MCF 10A (cell line): ENCODE measurements at regions not wholly inside any gene's neighbourhood (a gene's known extent, or its start where the extent isn't known, plus 50 kb on each side); places are given as distances from the start of the nearest gene placed in this dataset.
A peak's percentile ranks its signal among the peaks of the same experiment; 100 is the strongest.

ENCODE experiments used
- BruUV-seq: library from RNA; stranded (reverse); fragments of 400-500 nt; replicated peaks from 2 replicates; lab custom pipeline; 2021; lab: Mats Ljungman, UMichigan
- CTCF ChIA-PET: fragments of 300-600 bp; sonication (Branson Sonifier 250); formaldehyde crosslinking; extraction: SDS; loops from one replicate; lab custom pipeline; 2021; ENCODE audit warnings: antibody characterized with exemption, inconsistent platforms; lab: Yijun Ruan, JAX
- POLR2A ChIA-PET: fragments of 300-600, 350-650 bp; sonication (Branson Sonifier 250); formaldehyde crosslinking; extraction: SDS; loops from one replicate; lab custom pipeline; 2020; ENCODE audit warnings: antibody characterized with exemption, inconsistent platforms; lab: Yijun Ruan, JAX
- DNase-seq: peaks from one replicate; pipeline ENCODE4 v3.0.0-alpha.2; 2018; ENCODE audit not compliant: unreplicated experiment
- H3K27ac Mint-ChIP-seq: one replicate; pipeline ENCODE4 v1.8.0; 2022; ENCODE audit warnings: mild to moderate bottlenecking, low read depth, mixed read lengths; ENCODE audit not compliant: unreplicated experiment
- H3K27me3 Mint-ChIP-seq: one replicate; pipeline ENCODE4 v1.8.0; 2022; ENCODE audit warnings: mixed read lengths; ENCODE audit not compliant: insufficient read depth, unreplicated experiment
- H3K36me3 Mint-ChIP-seq: one replicate; pipeline ENCODE4 v1.8.0; 2022; ENCODE audit warnings: mild to moderate bottlenecking, moderate library complexity, mixed read lengths; ENCODE audit not compliant: insufficient read depth, unreplicated experiment
- H3K4me1 Mint-ChIP-seq: one replicate; pipeline ENCODE4 v1.8.0; 2022; ENCODE audit warnings: mixed read lengths; ENCODE audit not compliant: insufficient read depth, unreplicated experiment
- H3K4me3 Mint-ChIP-seq: one replicate; pipeline ENCODE4 v1.8.0; 2022; ENCODE audit warnings: mild to moderate bottlenecking, moderate library complexity, mixed read lengths; ENCODE audit not compliant: unreplicated experiment
- H3K9me3 Mint-ChIP-seq: one replicate; pipeline ENCODE4 v1.8.0; 2022; ENCODE audit warnings: mixed read lengths; ENCODE audit not compliant: unreplicated experiment
- CTCF ChIP-seq: fragments of 200-600 bp; IDR thresholded peaks from one replicate; pipeline ENCODE4 v1.8.0; 2022; ENCODE audit warnings: antibody characterized with exemption, mild to moderate bottlenecking; ENCODE audit not compliant: unreplicated experiment
- intact Hi-C: fragments of 100-400 bp; cut with micrococcal nuclease; formaldehyde crosslinking; loops from 2 replicates; pipeline ENCODE4 v1.14.1; 2022

- H3K9me3 Mint-ChIP-seq, result no peaks in the 10 kb centered on the region
- no peak for DNase-seq
- no peak for TF ChIP-seq CTCF
- POLR2A ChIA-PET, result no interaction called here
- H3K27me3 Mint-ChIP-seq, result peaks cover 18% of the 10 kb centered on the region
- H3K4me3 Mint-ChIP-seq, result no peak overlapping the region
- CTCF ChIA-PET, result interaction anchor here (0.6 kb wide), 1 partner anchor 64 kb away, joined by 3 read pairs; no protein-coding TSS in a partner anchor
- H3K36me3 Mint-ChIP-seq, result no peaks in the 10 kb centered on the region
- no TSS peak for BruUV-seq
- intact Hi-C loops, result no loop called here
- no peaks in the 10 kb centered on the region for H3K4me1 Mint-ChIP-seq
- no peak overlapping the region for H3K27ac Mint-ChIP-seq
These were observed 323.6 kb downstream of the C16orf95 start for GRCh38 chr16:86993426-86994110.

GRCh38 chr16:86994215-86994614, 323.0 kb downstream of the C16orf95 start:
- peaks cover 25% of the 10 kb centered on the region for H3K27me3 Mint-ChIP-seq
- peaks cover 2% of the 10 kb centered on the region for H3K4me1 Mint-ChIP-seq
- no peak overlapping the region for H3K4me3 Mint-ChIP-seq
- no peak overlapping the region for H3K27ac Mint-ChIP-seq
- DNase-seq, result no peak
- no TSS peak for BruUV-seq
- intact Hi-C loops, result no loop called here
- no peak for TF ChIP-seq CTCF
- POLR2A ChIA-PET, result interaction anchor here (0.9 kb wide), 1 partner anchor 64 kb away, joined by 3 read pairs; no protein-coding TSS in a partner anchor
- no peaks in the 10 kb centered on the region for H3K9me3 Mint-ChIP-seq
- H3K36me3 Mint-ChIP-seq, result no peaks in the 10 kb centered on the region
- CTCF ChIA-PET, result no interaction called here

- Mint-ChIP-seq H3K4me1 (peaks cover 6% of the 10 kb centered on the region), H3K27me3 (peaks cover 30% of the 10 kb centered on the region), H3K4me3 (no peak overlapping the region), H3K9me3 (no peaks in the 10 kb centered on the region), H3K36me3 (no peaks in the 10 kb centered on the region), H3K27ac (no peak overlapping the region)
- intact Hi-C loops, result no loop called here
- no peak for TF ChIP-seq CTCF
- ChIA-PET CTCF (no interaction called here), POLR2A (interaction anchor here (0.9 kb wide), 1 partner anchor 65 kb away, joined by 3 read pairs; no protein-coding TSS in a partner anchor)
- peak; percentile 42 for DNase-seq
- no TSS peak for BruUV-seq
These were observed 322.5 kb downstream of the C16orf95 start for GRCh38 chr16:86994651-86995171.

- BruUV-seq, result no TSS peak
- ChIA-PET POLR2A (no interaction called here), CTCF (no interaction called here)
- no peaks in the 10 kb centered on the region for H3K9me3 Mint-ChIP-seq
- no peak for TF ChIP-seq CTCF
- H3K4me3 Mint-ChIP-seq, result no peak overlapping the region
- DNase-seq, result no peak
- H3K27me3 Mint-ChIP-seq, result peaks cover 29% of the 10 kb centered on the region
- no peaks in the 10 kb centered on the region for H3K36me3 Mint-ChIP-seq
- intact Hi-C loops, result no loop called here
- peaks cover 6% of the 10 kb centered on the region for H3K4me1 Mint-ChIP-seq
- H3K27ac Mint-ChIP-seq, result no peak overlapping the region
These were observed 321.7 kb downstream of the C16orf95 start for GRCh38 chr16:86995456-86995855.
